ENCODE measurements at regions not wholly inside any gene's neighbourhood (a gene's known extent, or its start where the extent isn't known, plus 50 kb on each side); places are given as distances from the start of the nearest gene placed in this dataset.
"Not testable (repeated sequence)": the region's sequence is repeated elsewhere in the genome, so short reads cannot be mapped to it uniquely, and the experiment has no call there.

DNA sequence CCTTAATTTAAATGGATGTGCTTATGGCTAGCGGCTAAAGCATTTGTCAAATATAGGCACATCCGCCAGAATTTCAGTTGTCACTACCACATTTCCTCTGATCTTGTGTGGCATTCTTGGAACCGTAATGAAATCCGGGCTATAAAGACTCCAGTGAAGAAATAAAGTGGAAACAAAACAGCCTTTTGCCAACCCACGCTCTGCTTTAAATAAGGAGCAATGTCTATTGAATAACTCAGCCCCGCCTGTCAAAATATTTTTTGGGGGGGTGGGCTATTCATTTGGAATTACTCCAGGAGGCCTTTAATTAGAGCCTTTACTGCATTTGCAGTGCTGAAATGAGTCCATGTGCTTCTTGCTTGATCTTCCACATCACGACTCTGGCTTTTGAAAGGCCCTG, 179.6 kb upstream of the RPH3A start:
- DNase-seq = no peak
- intact Hi-C loops (cut with DNase I) = no loop called here

GRCh38 chr12:112615196-112615595, 176.4 kb upstream of the RPH3A start:
- intact Hi-C loops (cut with DNase I) = no loop called here
- DNase-seq = no peak

GRCh38 chr12:112616469-112617152, 174.9 kb upstream of the RPH3A start:
- no peak for DNase-seq
- intact Hi-C loops (cut with DNase I) = no loop called here

DNA sequence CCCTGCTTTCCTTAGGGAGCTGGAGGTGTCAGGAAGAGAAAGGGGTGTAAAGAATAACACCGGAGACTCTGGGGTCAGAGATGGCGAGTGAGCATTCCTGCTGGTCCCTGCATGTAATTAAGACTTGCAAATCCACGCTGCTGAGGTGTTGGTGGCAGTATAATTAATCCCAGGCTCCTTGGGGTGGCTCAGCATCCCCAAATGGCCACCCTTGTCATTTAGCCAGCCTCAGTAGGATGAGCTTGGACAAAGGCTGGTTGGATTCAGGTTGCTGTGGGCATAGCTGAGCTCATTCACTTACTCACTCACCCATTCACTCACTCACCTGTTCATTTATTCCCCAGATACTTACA, 174.4 kb upstream of the RPH3A start:
- intact Hi-C loops (cut with DNase I) = no loop called here
- no peak for DNase-seq

- intact Hi-C loops (cut with DNase I) = no loop called here
- DNase-seq = no peak
Measured at GRCh38 chr12:112627851-112628250, 163.7 kb upstream of the RPH3A start.

DNA sequence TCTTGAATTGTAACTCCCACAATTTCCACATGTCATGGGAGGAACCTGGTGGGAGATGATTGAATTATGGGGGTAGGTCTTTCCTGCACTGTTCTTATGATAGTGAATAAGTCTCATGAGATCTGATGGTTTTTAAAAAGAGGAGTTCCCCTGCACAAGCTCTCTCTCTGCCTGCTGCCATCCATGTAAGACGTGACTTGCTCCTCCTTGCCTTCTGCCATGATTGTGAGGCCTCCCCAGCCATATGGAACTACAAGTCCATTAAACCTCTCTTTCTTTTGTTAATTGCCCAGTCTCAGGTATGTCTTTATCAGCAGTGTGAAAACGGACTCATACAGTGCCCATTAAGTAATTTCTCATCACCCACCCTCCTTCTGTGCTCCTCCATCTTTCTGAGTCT, 159.6 kb upstream of the RPH3A start:
- intact Hi-C loops (cut with DNase I) = not testable (repeated sequence)

DNA sequence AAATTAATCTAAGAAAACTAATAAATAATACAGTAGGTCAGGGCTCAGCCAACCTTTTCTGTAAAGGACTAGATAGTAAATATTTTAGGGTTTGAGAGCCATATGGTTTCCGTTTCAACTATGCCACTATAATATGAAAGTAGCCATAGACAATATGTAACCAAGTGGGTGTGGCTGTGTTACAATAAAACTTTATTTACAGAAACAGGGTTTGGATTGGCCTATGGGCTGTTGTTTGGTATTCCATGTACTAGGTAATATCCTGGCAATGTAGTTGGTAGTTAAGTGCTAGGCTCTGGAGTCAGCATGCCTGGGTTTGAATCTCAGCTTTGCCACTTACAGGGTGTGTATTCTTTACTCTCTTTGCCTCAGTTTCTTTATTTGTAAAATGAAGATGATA, 156.5 kb upstream of the RPH3A start:
- DNase-seq = no peak
- intact Hi-C loops (cut with DNase I) = no loop called here

More for the DNA sequence above, 159.6 kb upstream of the RPH3A start:
- not testable (repeated sequence) for DNase-seq

DNA sequence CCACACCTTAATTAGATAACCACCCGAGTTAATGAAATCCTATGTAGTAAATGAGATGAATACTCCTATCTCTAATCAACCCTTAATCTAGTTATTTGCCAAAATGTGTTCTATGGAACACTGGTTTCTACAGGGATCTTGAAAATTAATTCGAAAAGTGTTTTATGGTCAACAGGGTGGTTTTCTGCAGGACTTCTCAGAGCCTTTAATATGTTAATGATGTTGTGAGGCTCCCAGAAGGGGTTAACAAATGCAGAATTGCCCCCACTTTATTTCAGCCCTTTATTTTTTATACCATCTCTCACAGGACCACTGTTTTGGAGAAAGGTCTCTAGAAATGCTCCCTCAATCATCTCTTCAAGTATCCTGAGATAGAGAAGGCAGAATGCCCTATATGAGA, 153.1 kb upstream of the RPH3A start:
- intact Hi-C loops (cut with DNase I) = no loop called here
- DNase-seq = no peak

DNA sequence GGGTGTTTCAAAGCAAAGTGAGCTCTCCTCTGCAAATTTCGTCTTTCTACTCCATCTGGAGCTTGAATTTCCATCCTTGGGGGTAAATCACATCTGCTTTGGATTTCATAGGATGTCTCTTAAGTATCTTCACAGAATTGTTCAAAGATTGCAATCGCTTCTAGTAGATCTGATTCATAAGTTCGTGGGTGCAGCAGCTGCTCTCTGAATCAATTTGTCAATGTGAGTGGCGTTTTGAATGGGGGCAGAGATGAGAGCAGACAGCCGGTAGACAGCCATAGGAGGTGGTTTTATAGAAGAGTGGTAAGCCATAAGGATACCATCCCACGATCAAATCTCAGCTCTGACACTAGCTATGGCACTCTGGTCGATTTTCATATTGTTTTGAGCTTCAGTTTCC, 146.0 kb upstream of the RPH3A start:
- no peak for DNase-seq
- intact Hi-C loops (cut with DNase I) = no loop called here

DNA sequence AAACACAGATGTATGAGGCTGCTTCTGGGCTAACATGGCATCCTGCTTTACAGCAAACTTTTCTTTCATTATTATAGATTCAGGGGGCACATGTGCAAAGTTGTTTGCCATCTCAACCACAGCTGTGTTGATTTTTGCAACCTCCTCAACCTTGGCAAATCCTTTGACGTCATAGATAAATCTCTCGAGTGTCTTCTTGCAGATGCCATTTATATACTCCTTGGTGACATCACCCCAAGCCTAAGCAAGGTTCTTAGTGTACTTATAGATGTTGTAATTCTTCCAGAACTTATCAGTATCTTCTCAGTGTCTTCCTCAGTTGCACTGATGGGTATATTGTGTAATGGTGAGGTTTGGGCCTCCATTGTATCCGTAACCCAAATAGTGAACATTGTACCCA, 135.4 kb upstream of the RPH3A start:
- no peak for DNase-seq
- intact Hi-C loops (cut with DNase I) = no loop called here

GRCh38 chr12:112664569-112664968, 127.0 kb upstream of the RPH3A start:
- no peak for DNase-seq
- intact Hi-C loops (cut with DNase I) = no loop called here

DNA sequence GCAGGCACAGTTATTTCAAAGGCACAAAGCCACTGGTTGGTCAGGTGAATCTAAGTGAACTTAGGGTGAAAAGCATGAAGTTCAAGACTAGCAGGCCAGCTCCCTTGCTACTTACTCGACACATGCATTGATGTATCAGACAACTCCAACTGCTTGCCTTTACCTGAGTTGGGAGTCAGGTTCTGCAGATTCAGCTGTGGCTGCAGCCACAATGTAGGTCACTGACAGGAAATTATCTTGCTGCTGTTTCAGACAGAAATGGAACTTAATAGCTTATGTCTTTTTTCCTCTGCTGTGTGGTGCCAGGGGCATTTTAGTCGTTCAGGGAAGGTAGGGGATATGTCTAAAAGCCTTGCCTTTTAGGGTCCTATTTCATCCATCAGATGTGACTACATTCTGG, 125.6 kb upstream of the RPH3A start:
- no peak for DNase-seq
- intact Hi-C loops (cut with DNase I) = no loop called here

DNA sequence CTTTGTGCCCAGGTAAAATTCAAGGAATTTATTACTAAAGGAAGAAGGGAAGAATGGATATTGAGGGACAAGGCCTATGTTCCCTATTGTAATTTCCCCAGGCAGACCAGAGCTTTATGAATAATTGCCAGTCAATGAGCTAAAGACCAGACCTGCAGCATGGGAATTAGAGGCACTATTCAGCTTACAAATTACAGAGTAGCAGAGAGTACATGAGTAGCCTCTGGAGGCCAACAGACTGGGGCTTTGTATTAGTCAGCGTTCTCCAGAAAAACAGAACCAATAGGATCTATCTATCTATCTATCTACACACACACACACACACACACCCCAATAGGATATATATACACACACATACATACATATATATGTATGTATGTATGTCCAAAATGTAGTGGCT, 120.0 kb upstream of the RPH3A start:
- intact Hi-C loops (cut with DNase I) = no loop called here
- DNase-seq = no peak

- no peak for DNase-seq
- intact Hi-C loops (cut with DNase I) = no loop called here
Measured at GRCh38 chr12:112674539-112674938, 117.0 kb upstream of the RPH3A start.

- intact Hi-C loops (cut with DNase I) = no loop called here
- no peak for DNase-seq
Measured at GRCh38 chr12:112676507-112676906, 115.0 kb upstream of the RPH3A start.

DNA sequence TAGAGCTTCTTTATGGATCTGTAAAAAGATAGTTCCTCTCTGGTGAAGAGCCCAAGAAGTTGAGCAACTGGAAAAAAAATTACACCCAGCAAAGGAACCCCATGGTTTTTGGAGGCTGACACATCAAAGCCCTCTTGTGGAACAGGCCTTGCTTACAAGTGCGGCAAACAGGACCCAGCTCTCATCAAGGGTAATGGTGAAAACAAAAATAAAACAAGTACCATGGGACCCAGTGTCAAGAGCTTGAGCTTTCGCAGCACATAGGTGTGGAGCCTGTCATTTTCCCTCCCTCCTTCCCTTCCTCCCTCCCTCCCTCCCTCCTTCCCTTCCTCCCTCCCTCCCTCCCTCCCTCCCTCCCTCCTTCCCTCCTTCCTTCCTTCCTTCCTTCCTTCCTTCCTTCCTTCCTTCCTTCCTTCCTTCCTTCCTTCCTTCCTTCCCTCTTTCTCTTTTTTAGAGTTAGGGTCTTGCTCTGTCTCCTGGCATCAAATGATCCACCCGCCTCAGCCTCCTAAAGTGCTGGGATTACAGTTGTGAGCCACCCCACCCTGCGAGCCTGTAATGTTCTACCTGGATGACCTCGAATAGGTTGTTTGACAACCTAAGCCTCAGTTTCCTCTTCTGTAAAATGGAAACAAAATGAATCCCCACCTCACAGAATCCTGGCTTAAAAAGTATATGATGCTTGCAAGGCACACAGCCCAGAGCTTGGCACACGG, 114.3 kb upstream of the RPH3A start:
- no peak for DNase-seq
- intact Hi-C loops (cut with DNase I) = no loop called here

GRCh38 chr12:112680993-112681392, 110.6 kb upstream of the RPH3A start:
- DNase-seq = peak in 1 of 10 donors; percentile 78
- intact Hi-C loops (cut with DNase I) = no loop called here

- no peak for DNase-seq
- intact Hi-C loops (cut with DNase I) = no loop called here
Measured at GRCh38 chr12:112682586-112682985, 109.0 kb upstream of the RPH3A start.

DNA sequence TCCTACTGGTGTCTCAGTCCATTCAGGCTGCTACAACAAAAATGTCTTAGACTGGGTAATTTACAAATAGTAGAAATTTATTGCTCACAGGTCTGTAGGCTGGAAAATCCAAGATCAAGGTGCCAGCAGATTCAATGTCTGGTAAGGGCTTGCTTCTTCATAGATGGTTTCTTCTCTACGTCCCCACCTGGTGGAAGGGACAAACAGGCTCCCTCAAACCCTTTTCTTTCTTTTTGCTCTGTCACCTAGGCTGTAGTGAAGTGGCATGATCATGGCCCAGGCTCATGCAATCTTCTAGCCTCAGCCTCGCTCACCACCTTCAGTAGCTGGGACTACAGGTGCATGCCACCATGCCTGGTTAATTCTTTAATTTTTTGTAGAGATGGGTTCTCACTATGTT, 106.8 kb upstream of the RPH3A start:
- intact Hi-C loops (cut with DNase I) = no loop called here
- no peak for DNase-seq

DNA sequence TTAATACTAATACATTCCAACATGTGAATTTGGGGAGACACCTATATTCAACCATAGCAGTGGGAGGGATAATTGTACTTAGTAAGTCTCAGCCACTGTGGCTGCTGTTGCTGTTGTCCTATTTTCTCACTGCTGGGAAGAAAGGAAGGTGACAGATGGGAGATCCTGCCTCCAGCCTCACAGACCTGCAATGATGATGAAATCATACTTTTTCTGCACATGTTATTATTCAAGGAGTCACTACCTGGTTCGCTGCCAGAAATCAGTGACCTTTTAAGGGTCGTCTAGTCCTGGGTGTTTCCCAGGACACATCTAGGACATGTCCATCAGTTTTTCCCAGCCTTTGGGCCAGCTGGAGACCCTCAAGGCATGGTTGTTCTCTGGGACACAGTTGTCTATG, 106.2 kb upstream of the RPH3A start:
- no peak for DNase-seq
- intact Hi-C loops (cut with DNase I) = no loop called here

GRCh38 chr12:112686373-112686772, 105.2 kb upstream of the RPH3A start:
- intact Hi-C loops (cut with DNase I) = no loop called here
- DNase-seq = peak in 8 of 10 donors; percentile 19 to 92 (median 47)

DNA sequence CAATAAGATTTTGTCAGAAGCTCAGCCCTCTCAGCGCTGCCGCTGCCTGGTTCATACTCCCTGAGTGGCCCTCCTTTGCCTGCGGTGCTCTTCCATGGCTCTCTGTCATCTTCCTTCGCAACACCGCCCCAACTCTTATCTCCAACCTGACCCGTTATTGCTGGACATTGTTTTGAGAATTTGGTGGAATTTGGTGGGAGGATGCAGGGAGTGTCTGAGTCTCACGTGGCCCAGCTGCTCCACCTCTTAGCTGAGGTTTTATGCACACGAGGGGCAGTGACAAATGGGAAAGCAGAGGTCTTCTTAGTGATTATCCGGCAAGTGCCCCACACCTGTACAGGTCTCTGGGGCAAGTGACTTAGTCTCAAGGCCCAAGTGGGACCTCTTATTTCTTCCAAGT, 97.5 kb upstream of the RPH3A start:
- no peak for DNase-seq
- intact Hi-C loops (cut with DNase I) = no loop called here

- DNase-seq; intact Hi-C loops (cut with DNase I): not testable (repeated sequence)
Measured at GRCh38 chr12:112697441-112697840, 94.1 kb upstream of the RPH3A start.
